NCI-H748 treated with DMSO at 0.1 percent for 48 hours (cell line): ENCODE measurements at regions not wholly inside any gene's neighbourhood (a gene's known extent, or its start where the extent isn't known, plus 50 kb on each side); places are given as distances from the start of the nearest gene placed in this dataset.
"Not testable (repeated sequence)": the region's sequence is repeated elsewhere in the genome, so short reads cannot be mapped to it uniquely, and the experiment has no call there.

Experiments
- DNase-seq: peaks from one replicate; lab custom pipeline; 2025; lab: John Stamatoyannopoulos, UW

DNA sequence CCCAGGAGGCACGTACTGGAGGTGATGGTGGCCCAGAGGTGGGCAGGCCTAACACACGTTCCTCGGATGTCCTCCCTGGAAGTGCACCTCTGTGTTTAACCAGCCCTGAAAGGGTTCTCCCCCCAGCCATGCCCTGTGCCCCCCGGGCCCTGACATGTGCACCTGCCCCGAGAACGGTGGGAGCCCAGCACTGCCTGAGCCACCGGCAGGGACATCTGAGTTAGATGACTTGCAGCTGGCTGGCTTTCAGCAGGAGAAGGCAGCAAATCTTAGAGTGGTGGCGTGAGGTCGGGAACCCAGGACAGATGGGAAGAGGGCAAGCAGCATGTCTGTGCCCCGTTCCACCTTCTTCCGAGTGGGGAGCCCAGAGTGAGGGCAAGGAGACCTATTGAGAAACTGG, 291.8 kb downstream of the TCERG1L start:
- DNase-seq = no peak

DNA sequence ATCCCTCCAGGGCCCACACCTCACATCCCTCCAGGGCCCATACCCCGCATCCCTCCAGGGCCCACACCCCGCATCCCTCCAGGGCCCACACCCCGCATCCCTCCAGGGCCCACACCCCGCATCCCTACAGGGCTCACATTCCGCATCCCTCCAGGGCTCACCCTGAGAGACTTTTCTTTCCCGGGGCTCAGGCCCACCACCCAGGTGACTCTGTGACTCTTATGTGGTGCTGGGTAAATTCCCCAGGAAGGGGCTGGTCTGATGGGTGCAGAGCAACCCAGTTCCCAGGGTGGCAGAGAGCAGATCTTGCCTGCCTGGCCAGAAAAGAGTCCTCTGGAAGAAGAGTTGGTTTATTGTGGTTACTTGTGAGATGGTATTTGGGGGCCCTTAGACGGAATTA, 290.7 kb downstream of the TCERG1L start:
- no peak for DNase-seq

GRCh38 chr10:131021246-131021895, 290.1 kb downstream of the TCERG1L start:
- DNase-seq = no peak

- no peak for DNase-seq
Measured at GRCh38 chr10:131021969-131022368, 289.6 kb downstream of the TCERG1L start.

- no peak for DNase-seq
Measured at GRCh38 chr10:131022369-131022768, 289.2 kb downstream of the TCERG1L start.

- DNase-seq = no peak
Measured at GRCh38 chr10:131022981-131023380, 288.5 kb downstream of the TCERG1L start.

DNA sequence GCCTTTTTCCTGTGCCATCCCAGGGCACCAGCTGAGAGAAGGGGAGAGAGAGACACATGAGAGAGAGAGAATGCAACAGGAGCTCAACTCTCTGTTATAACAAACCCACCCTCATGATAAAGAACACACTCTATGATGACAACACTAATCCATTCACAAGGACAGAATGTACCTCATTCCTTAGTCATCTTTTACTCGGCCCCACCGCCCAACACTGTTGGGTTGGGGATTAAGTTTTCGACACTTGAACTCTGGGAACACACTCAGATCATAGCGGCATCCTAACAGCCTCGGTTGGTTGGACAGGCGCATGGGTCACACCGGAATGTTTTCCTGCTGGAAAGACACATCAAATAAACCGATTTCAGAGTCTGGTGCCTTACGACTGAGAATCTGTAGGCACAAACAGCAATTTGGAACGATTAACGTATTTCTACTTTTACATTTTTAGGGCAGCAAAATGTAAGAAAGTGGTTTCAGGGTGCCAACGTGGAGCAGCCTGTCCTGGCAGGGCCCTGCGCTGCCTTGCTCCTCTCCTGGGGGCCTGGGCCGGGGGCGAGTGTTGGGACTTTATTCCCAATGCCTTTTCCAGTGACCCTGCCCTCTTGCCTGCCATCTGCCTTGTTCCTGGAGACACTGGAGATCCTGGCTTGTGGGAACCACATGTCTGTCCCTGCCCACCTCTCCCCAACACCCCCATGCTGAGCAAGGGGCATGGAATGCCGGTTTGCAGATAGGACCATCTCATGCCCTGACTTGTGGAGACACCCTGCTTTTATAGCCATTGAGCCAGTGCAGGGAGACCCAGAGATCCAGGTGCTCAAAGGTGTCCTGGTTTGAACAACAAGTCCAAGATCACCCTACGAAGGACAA, 287.0 kb downstream of the TCERG1L start:
- no peak for DNase-seq

GRCh38 chr10:131025333-131025732, 286.2 kb downstream of the TCERG1L start:
- no peak for DNase-seq

GRCh38 chr10:131027256-131027655, 284.3 kb downstream of the TCERG1L start:
- DNase-seq = no peak

GRCh38 chr10:131031346-131031745, 280.2 kb downstream of the TCERG1L start:
- DNase-seq = no peak

DNA sequence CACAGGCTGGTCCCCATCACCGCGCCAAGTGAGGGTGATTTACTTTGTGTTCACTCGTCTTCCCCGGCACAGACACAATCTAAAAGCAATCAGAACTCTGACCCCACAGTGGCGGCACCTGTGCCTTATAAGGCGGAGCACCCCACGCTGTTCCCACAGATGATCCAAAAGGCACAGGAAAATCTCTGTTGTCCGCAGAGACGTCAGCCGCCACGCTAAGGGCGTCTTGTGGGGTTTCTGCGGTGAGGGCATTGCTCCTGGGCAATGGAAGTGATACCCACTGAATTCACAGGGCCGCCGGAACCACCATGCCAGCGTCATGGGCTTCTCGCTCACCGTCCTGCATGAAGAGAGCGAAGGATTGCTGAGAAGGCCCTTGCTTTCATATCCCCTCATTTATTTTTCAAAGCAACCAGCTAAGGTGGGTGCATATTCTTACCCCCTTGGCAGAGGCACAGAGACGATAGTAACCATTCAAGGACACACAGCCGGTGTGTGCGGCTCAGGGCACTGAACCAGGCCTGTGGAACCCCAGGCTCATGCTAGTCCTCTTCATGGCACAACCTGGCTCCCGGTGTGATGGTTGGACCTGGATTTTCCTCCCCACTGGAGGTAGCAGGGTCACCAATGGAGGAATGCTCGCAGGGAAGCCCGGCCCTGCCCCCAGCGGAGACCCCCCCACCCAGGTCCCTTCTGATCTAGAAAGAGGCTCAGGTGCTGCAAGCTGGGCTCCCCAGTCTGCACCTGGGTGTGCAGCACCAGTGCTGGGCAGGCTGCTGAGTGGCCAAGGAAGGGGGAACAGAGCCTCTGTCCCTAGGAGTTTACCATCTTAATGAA, 279.0 kb downstream of the TCERG1L start:
- DNase-seq = no peak

GRCh38 chr10:131033166-131034085, 278.1 kb downstream of the TCERG1L start:
- DNase-seq = no peak

DNA sequence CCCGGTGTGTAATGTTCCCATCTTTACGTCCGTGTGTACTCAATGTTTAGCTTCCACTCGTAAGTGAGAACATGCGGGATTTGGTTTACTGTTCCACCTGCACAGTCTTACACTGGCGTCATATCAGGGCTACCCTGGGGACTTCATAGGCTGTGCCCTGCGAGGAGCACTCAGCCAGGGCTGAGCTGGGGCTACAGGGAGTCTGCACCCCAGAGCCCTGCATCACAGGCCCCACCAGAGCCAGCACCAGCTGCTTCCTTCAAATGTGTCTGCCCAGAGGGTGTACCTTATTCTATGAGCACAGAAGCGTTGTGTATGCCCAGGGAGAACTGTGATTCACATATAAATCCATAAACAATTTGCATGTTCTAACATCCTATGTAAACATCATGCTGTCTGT, 277.1 kb downstream of the TCERG1L start:
- DNase-seq = no peak

- DNase-seq = no peak
Measured at GRCh38 chr10:131035779-131036178, 275.7 kb downstream of the TCERG1L start.

DNA sequence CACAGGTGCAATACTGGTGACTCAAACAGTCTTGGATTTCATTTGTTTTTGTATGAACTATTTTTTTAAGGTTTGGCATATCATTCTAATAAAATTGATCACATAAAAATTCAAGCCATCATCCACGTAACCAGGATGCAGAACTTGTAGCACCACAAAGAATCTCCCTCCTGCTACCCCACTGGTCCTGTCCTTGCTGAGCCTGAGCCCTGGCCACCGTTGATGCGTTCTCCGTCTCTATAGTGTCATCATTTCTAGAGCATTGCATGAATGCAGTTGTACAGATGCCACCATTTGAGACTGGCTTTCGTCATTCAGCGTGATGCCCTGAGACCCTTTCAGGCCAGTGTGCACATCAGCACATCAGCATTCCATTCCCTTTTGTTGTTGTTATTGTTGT, 273.5 kb downstream of the TCERG1L start:
- DNase-seq = no peak

DNA sequence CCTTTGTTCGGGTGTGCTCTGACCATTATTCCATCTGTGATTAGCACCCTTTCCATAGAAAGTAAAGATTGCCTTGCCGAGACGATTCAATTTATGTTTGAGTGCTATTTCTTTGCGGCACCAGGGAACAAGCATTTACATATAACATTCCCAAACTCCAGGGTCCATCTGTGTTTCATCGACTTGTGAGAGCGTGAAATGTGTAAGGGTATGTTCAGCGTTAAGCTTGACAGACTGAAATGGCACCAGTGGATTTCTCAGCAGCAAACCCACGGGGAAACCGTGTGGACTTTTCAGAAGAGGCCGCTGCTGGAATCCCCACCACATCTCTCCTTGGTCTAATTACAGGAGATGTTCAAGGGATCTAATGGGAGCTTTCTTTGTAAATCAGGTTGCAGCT, 270.5 kb downstream of the TCERG1L start:
- no peak for DNase-seq

GRCh38 chr10:131041441-131041840, 270.1 kb downstream of the TCERG1L start:
- DNase-seq = peak; percentile 78

- DNase-seq = not testable (repeated sequence)
Measured at GRCh38 chr10:131042015-131042414, 269.5 kb downstream of the TCERG1L start.
